Breast epithelium (tissue), 3 donors: ENCODE measurements at regions not wholly inside any gene's neighbourhood (a gene's known extent, or its start where the extent isn't known, plus 50 kb on each side); places are given as distances from the start of the nearest gene placed in this dataset.

Experiments
- POLR2A ChIP-seq: fragments of 450-650 bp; IDR thresholded peaks from one replicate; pipeline ENCODE4 v1.6.1; 2016; ENCODE audit warnings: antibody characterized with exemption, mild to moderate bottlenecking, moderate library complexity
- POLR2AphosphoS5 ChIP-seq, 3 donors: sonication (generic); formaldehyde crosslinking; IDR thresholded peaks; one replicate each; pipeline ENCODE4 v1.6.1; 2017; ENCODE audit warnings: antibody characterized with exemption in 3 of 3
- TF ChIP-seq, protein P1 (sequence below), 3 donors: fragments of 450-650 bp; IDR thresholded peaks; one replicate each; pipeline ENCODE4 v1.5.1; 2016 to 2017; ENCODE audit warnings: antibody characterized with exemption in 3 of 3, mild to moderate bottlenecking in 3 of 3, moderate library complexity in 3 of 3

- TF ChIP-seq, protein P1, sequence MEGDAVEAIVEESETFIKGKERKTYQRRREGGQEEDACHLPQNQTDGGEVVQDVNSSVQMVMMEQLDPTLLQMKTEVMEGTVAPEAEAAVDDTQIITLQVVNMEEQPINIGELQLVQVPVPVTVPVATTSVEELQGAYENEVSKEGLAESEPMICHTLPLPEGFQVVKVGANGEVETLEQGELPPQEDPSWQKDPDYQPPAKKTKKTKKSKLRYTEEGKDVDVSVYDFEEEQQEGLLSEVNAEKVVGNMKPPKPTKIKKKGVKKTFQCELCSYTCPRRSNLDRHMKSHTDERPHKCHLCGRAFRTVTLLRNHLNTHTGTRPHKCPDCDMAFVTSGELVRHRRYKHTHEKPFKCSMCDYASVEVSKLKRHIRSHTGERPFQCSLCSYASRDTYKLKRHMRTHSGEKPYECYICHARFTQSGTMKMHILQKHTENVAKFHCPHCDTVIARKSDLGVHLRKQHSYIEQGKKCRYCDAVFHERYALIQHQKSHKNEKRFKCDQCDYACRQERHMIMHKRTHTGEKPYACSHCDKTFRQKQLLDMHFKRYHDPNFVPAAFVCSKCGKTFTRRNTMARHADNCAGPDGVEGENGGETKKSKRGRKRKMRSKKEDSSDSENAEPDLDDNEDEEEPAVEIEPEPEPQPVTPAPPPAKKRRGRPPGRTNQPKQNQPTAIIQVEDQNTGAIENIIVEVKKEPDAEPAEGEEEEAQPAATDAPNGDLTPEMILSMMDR (IDR thresholded peaks at IDR 0.05): no peak
- no peak for TF ChIP-seq POLR2A
- TF ChIP-seq POLR2AphosphoS5 (IDR thresholded peaks at IDR 0.05): no peak
Measured at GRCh38 chr5:56492812-56493211, 259.7 kb upstream of the ANKRD55 start.
